HG02678 (cell line): ENCODE measurements at regions not wholly inside any gene's neighbourhood (a gene's known extent, or its start where the extent isn't known, plus 50 kb on each side); places are given as distances from the start of the nearest gene placed in this dataset.
"Not testable (repeated sequence)": the region's sequence is repeated elsewhere in the genome, so short reads cannot be mapped to it uniquely, and the experiment has no call there.

Experiments
- ATAC-seq: cut with Tn5 transposase; IDR thresholded peaks from one replicate; pipeline ENCODE4 v1.9.1; 2021; ENCODE audit warnings: mild to moderate bottlenecking, moderate library complexity; ENCODE audit not compliant: unreplicated experiment

- no peak for ATAC-seq
Measured at GRCh38 chr6:72457738-72458137, 164.1 kb upstream of the KCNQ5 start.

GRCh38 chr6:72458521-72458920 is 163.3 kb upstream of the KCNQ5 start:
- no peak for ATAC-seq

GRCh38 chr6:72461144-72461543 is 160.7 kb upstream of the KCNQ5 start:
- ATAC-seq, result no peak

GRCh38 chr6:72464246-72464645 is 157.6 kb upstream of the KCNQ5 start:
- ATAC-seq, result no peak

- ATAC-seq, result no peak
Measured at GRCh38 chr6:72464791-72465691, 156.8 kb upstream of the KCNQ5 start.

GRCh38 chr6:72466471-72466870 is 155.4 kb upstream of the KCNQ5 start:
- no peak for ATAC-seq

- no peak for ATAC-seq
Measured at GRCh38 chr6:72466971-72467566, 154.8 kb upstream of the KCNQ5 start.

GRCh38 chr6:72469406-72469983 is 152.4 kb upstream of the KCNQ5 start:
- ATAC-seq, result not testable (repeated sequence)

- ATAC-seq, result no peak
Measured at GRCh38 chr6:72476051-72476450, 145.8 kb upstream of the KCNQ5 start.

GRCh38 chr6:72476646-72477045 is 145.2 kb upstream of the KCNQ5 start:
- no peak for ATAC-seq

GRCh38 chr6:72495441-72495840 is 126.4 kb upstream of the KCNQ5 start:
- ATAC-seq, result no peak

- ATAC-seq, result no peak
Measured at GRCh38 chr6:72497186-72497585, 124.7 kb upstream of the KCNQ5 start.

GRCh38 chr6:72500669-72501068 is 121.2 kb upstream of the KCNQ5 start:
- no peak for ATAC-seq

GRCh38 chr6:72504406-72504805 is 117.5 kb upstream of the KCNQ5 start:
- no peak for ATAC-seq

GRCh38 chr6:72505446-72505845 is 116.4 kb upstream of the KCNQ5 start:
- no peak for ATAC-seq

GRCh38 chr6:72519871-72520270 is 102.0 kb upstream of the KCNQ5 start:
- no peak for ATAC-seq

- no peak for ATAC-seq
Measured at GRCh38 chr6:72521684-72522083, 100.2 kb upstream of the KCNQ5 start.

GRCh38 chr6:72522735-72523141 is 99.1 kb upstream of the KCNQ5 start:
- peak; percentile 57 for ATAC-seq

- ATAC-seq, result no peak
Measured at GRCh38 chr6:72524011-72524645, 97.7 kb upstream of the KCNQ5 start.

GRCh38 chr6:72525821-72526510 is 95.9 kb upstream of the KCNQ5 start:
- no peak for ATAC-seq

- no peak for ATAC-seq
Measured at GRCh38 chr6:72530152-72530551, 91.7 kb upstream of the KCNQ5 start.
